ENCODE measurements at regions not wholly inside any gene's neighbourhood (a gene's known extent, or its start where the extent isn't known, plus 50 kb on each side); places are given as distances from the start of the nearest gene placed in this dataset.
A peak's percentile ranks its signal among the peaks of the same experiment; 100 is the strongest.
"Not testable (repeated sequence)": the region's sequence is repeated elsewhere in the genome, so short reads cannot be mapped to it uniquely, and the experiment has no call there.

GRCh38 chr3:73868688-73869315 lies 244.1 kb upstream of the PDZRN3 start:
- DNase-seq (ENCODE audit: low spot score) = peak; percentile 9

- no peak for DNase-seq (ENCODE audit: low spot score)
Observed at GRCh38 chr3:73867524-73867923, 242.8 kb upstream of the PDZRN3 start.

GRCh38 chr3:73866846-73867245 lies 242.1 kb upstream of the PDZRN3 start:
- DNase-seq (ENCODE audit: low spot score) = no peak

GRCh38 chr3:73863546-73864079 lies 238.9 kb upstream of the PDZRN3 start:
- DNase-seq (ENCODE audit: low spot score) = no peak

GRCh38 chr3:73855813-73856212 lies 231.1 kb upstream of the PDZRN3 start:
- DNase-seq (ENCODE audit: low spot score) = no peak

- DNase-seq (ENCODE audit: low spot score) = no peak
Observed at GRCh38 chr3:73848173-73848906, 223.6 kb upstream of the PDZRN3 start.

GRCh38 chr3:73846951-73847350 lies 222.2 kb upstream of the PDZRN3 start:
- no peak for DNase-seq (ENCODE audit: low spot score)

GRCh38 chr3:73839032-73839431 lies 214.3 kb upstream of the PDZRN3 start:
- DNase-seq (ENCODE audit: low spot score) = no peak

GRCh38 chr3:73835945-73836344 lies 211.2 kb upstream of the PDZRN3 start:
- DNase-seq (ENCODE audit: low spot score) = no peak

- DNase-seq (ENCODE audit: low spot score) = no peak
Observed at GRCh38 chr3:73832426-73832825, 207.7 kb upstream of the PDZRN3 start.

GRCh38 chr3:73828348-73828747 lies 203.6 kb upstream of the PDZRN3 start:
- DNase-seq (ENCODE audit: low spot score) = no peak

- no peak for DNase-seq (ENCODE audit: low spot score)
Observed at GRCh38 chr3:73827725-73828211, 203.0 kb upstream of the PDZRN3 start.

- no peak for DNase-seq (ENCODE audit: low spot score)
Observed at GRCh38 chr3:73827204-73827603, 202.5 kb upstream of the PDZRN3 start.

- DNase-seq (ENCODE audit: low spot score) = not testable (repeated sequence)
Observed at GRCh38 chr3:73820896-73821295, 196.2 kb upstream of the PDZRN3 start.

GRCh38 chr3:73820431-73820830 lies 195.7 kb upstream of the PDZRN3 start:
- DNase-seq (ENCODE audit: low spot score) = no peak

GRCh38 chr3:73815966-73816365 lies 191.2 kb upstream of the PDZRN3 start:
- no peak for DNase-seq (ENCODE audit: low spot score)

GRCh38 chr3:73813692-73814292 lies 189.1 kb upstream of the PDZRN3 start:
- DNase-seq (ENCODE audit: low spot score) = no peak

- no peak for DNase-seq (ENCODE audit: low spot score)
Observed at GRCh38 chr3:73813291-73813690, 188.6 kb upstream of the PDZRN3 start.

GRCh38 chr3:73812054-73812453 lies 187.3 kb upstream of the PDZRN3 start:
- no peak for DNase-seq (ENCODE audit: low spot score)

- DNase-seq (ENCODE audit: low spot score) = no peak
Observed at GRCh38 chr3:73808862-73809509, 184.2 kb upstream of the PDZRN3 start.

GRCh38 chr3:73805435-73805834 lies 180.7 kb upstream of the PDZRN3 start:
- no peak for DNase-seq (ENCODE audit: low spot score)

- no peak for DNase-seq (ENCODE audit: low spot score)
Observed at GRCh38 chr3:73804204-73804603, 179.5 kb upstream of the PDZRN3 start.
